H1 (cell line): ENCODE measurements at regions not wholly inside any gene's neighbourhood (a gene's known extent, or its start where the extent isn't known, plus 50 kb on each side); places are given as distances from the start of the nearest gene placed in this dataset.

Experiments
- CTCF ChIA-PET: fragments of 300-600 bp; sonication (Branson Sonifier 250); formaldehyde crosslinking; loops from one replicate; lab custom pipeline; 2021; ENCODE audit not compliant: partially characterized antibody; lab: Charles Lee
- POLR2A ChIA-PET: fragments of 300-600 bp; sonication (Branson Sonifier 250); formaldehyde crosslinking; loops from one replicate; lab custom pipeline; 2021; ENCODE audit warnings: inconsistent platforms; ENCODE audit not compliant: partially characterized antibody; lab: Charles Lee
- DNase-seq, 2 experiments: peaks; one replicate each; pipeline versions ENCODE4 v3.0.0 to v3.0.0-alpha.2; 2010 to 2022; ENCODE audit warnings: low spot score in 2 of 2, low read depth in 1 of 2, mixed read lengths in 1 of 2
- FAIRE-seq: peaks from 2 replicates; lab custom pipeline; 2011; peaks lifted over from hg19 to GRCh38; lab: Jason Lieb, UNC
- H2AFZ ChIP-seq: 2 replicates; pipeline ENCODE4 v1.8.1; 2012; ENCODE audit warnings: low read length, inconsistent platforms
- H2AK5ac ChIP-seq: 2 replicates; pipeline ENCODE4 v1.6.1; 2013; ENCODE audit warnings: low read depth, low read length
- H2BK120ac ChIP-seq: replicated peaks from 2 replicates; pipeline ENCODE3; 2013; ENCODE audit warnings: low read depth, low read length, inconsistent platforms
- H2BK12ac ChIP-seq: 2 replicates; pipeline ENCODE4 v1.6.1; 2013; ENCODE audit warnings: low read depth, low read length
- H2BK15ac ChIP-seq: 2 replicates; pipeline ENCODE4 v1.6.1; 2013; ENCODE audit warnings: low read length
- H2BK20ac ChIP-seq: 2 replicates; pipeline ENCODE4 v1.6.1; 2013; ENCODE audit warnings: low read length
- H2BK5ac ChIP-seq: 2 replicates; pipeline ENCODE4 v1.6.1; 2013; ENCODE audit warnings: low read depth, low read length
- H3K14ac ChIP-seq: 2 replicates; pipeline ENCODE4 v1.6.1; 2013; ENCODE audit warnings: inconsistent platforms; ENCODE audit not compliant: insufficient read length
- H3K18ac ChIP-seq: 2 replicates; pipeline ENCODE4 v1.6.1; 2013; ENCODE audit warnings: low read length; ENCODE audit errors: extremely low read depth
- H3K23ac ChIP-seq: 2 replicates; pipeline ENCODE4 v1.6.1; 2013; ENCODE audit warnings: inconsistent platforms; ENCODE audit not compliant: insufficient read length
- H3K23me2 ChIP-seq: 2 replicates; pipeline ENCODE4 v1.6.1; 2013; ENCODE audit warnings: low read depth, low read length
- H3K27ac ChIP-seq: 2 replicates; pipeline ENCODE4 v1.6.1; 2011; ENCODE audit warnings: low read depth, low read length, inconsistent platforms
- H3K27me3 ChIP-seq, 4 experiments: replicated peaks in 1 of 4; 1 replicate in 1 of 4; 2 replicates in 3 of 4; pipeline versions ENCODE4 v1.6.1 to v1.8.1; 2011 to 2013; ENCODE audit warnings: low read length in 3 of 4, mild to moderate bottlenecking in 3 of 4, inconsistent platforms in 2 of 4, mixed read lengths in 2 of 4, moderate library complexity in 1 of 4; ENCODE audit not compliant: control insufficient read depth in 3 of 4, insufficient read depth in 3 of 4; ENCODE audit errors: extremely low read depth in 1 of 4
- H3K36me3 ChIP-seq, 4 experiments: 2 replicates each; pipeline versions ENCODE4 v1.6.1 to v1.8.1; 2011 to 2013; ENCODE audit warnings: mild to moderate bottlenecking in 4 of 4, low read length in 3 of 4, moderate library complexity in 2 of 4, control low read depth in 1 of 4, inconsistent platforms in 1 of 4; ENCODE audit not compliant: insufficient read depth in 4 of 4, control insufficient read depth in 2 of 4
- H3K4ac ChIP-seq: replicated peaks from 2 replicates; pipeline ENCODE3; 2013; ENCODE audit warnings: low read length, low read depth, mixed read lengths, inconsistent platforms; ENCODE audit not compliant: insufficient read length
- H3K4me1 ChIP-seq, 4 experiments: replicated peaks in 1 of 4; 1 replicate in 1 of 4; 2 replicates in 3 of 4; pipeline versions ENCODE4 v1.6.1 to v1.8.1; 2011 to 2013; ENCODE audit warnings: low read length in 3 of 4, inconsistent platforms in 2 of 4, mixed read lengths in 1 of 4; ENCODE audit not compliant: insufficient read depth in 4 of 4, control insufficient read depth in 3 of 4
- H3K4me2 ChIP-seq, 2 experiments: 2 replicates each; pipeline versions ENCODE4 v1.6.1 to v1.8.1; 2011 to 2013; ENCODE audit warnings: low read depth in 2 of 2, low read length in 2 of 2, control low read depth in 1 of 2, inconsistent platforms in 1 of 2, mild to moderate bottlenecking in 1 of 2; ENCODE audit not compliant: insufficient read depth in 1 of 2
- H3K4me3 ChIP-seq, 4 experiments: fragments of 200-600, 300-600 bp in 1 of 4; sonication (generic), shearing (Covaris generic), sonication (Bioruptor Twin) in 1 of 4; 2 replicates each; pipeline versions ENCODE4 v1.5.1 to v1.8.1; 2011 to 2016; ENCODE audit warnings: low read length in 4 of 4, low read depth in 3 of 4, control low read depth in 2 of 4, inconsistent platforms in 2 of 4, mild to moderate bottlenecking in 2 of 4, mixed read lengths in 1 of 4, moderate library complexity in 1 of 4; ENCODE audit not compliant: insufficient read depth in 2 of 4; ENCODE audit errors: extremely low read depth in 1 of 4
- H3K56ac ChIP-seq: replicated peaks from 2 replicates; pipeline ENCODE3; 2013; ENCODE audit warnings: low read depth, mild to moderate bottlenecking, mixed read lengths, low read length, inconsistent platforms; ENCODE audit not compliant: insufficient read length
- H3K79me1 ChIP-seq: 2 replicates; pipeline ENCODE4 v1.6.1; 2013; ENCODE audit warnings: low read depth, low read length, control low read depth
- H3K79me2 ChIP-seq, 2 experiments: 2 replicates each; pipeline versions ENCODE4 v1.6.1 to v1.8.1; 2012 to 2013; ENCODE audit warnings: low read length in 2 of 2, mild to moderate bottlenecking in 2 of 2, inconsistent platforms in 1 of 2; ENCODE audit not compliant: insufficient read depth in 2 of 2, control insufficient read depth in 1 of 2
- H3K9ac ChIP-seq, 4 experiments: replicated peaks in 1 of 4; 1 replicate in 1 of 4; 2 replicates in 3 of 4; pipeline versions ENCODE4 v1.6.1 to v1.8.1; 2011 to 2013; ENCODE audit warnings: low read depth in 3 of 4, low read length in 3 of 4, control low read depth in 2 of 4, mild to moderate bottlenecking in 2 of 4, moderate library complexity in 2 of 4, inconsistent platforms in 1 of 4; ENCODE audit errors: extremely low read depth in 1 of 4
- H3K9me3 ChIP-seq, 2 experiments: 2 replicates each; pipeline versions ENCODE4 v1.6.1 to v1.8.1; 2012 to 2013; ENCODE audit warnings: mild to moderate bottlenecking in 2 of 2, moderate library complexity in 2 of 2, control low read depth in 1 of 2, inconsistent platforms in 1 of 2, low read depth in 1 of 2, low read length in 1 of 2, mixed read lengths in 1 of 2; ENCODE audit not compliant: insufficient read depth in 2 of 2
- H4K20me1 ChIP-seq, 2 experiments: replicated peaks in 1 of 2; 2 replicates each; pipeline versions ENCODE3 to v1.8.1; 2011 to 2013; ENCODE audit warnings: inconsistent platforms in 2 of 2, low read length in 2 of 2, mild to moderate bottlenecking in 1 of 2; ENCODE audit not compliant: insufficient read depth in 2 of 2, control insufficient read depth in 1 of 2
- H4K5ac ChIP-seq: 2 replicates; pipeline ENCODE4 v1.6.1; 2013; ENCODE audit warnings: low read length, low read depth, mixed read lengths, inconsistent platforms; ENCODE audit not compliant: insufficient read length
- H4K8ac ChIP-seq: 2 replicates; pipeline ENCODE4 v1.8.0; 2013; ENCODE audit warnings: mild to moderate bottlenecking, moderate library complexity, low read length, inconsistent platforms; ENCODE audit not compliant: insufficient read depth; ENCODE audit errors: extremely low read depth
- H4K91ac ChIP-seq: replicated peaks from 2 replicates; pipeline ENCODE3; 2013; ENCODE audit warnings: low read length, mixed read lengths, inconsistent platforms; ENCODE audit not compliant: insufficient read length
- ATF2 ChIP-seq: IDR thresholded peaks from 2 replicates; pipeline ENCODE4 v1.6.1; 2012; ENCODE audit warnings: low read length, inconsistent platforms
- BRCA1 ChIP-seq: IDR thresholded peaks from 2 replicates; pipeline ENCODE4 v1.6.1; 2012; ENCODE audit warnings: low read depth, low read length, improper control_type of control experiment
- CHD1 ChIP-seq: IDR thresholded peaks from 2 replicates; pipeline ENCODE4 v1.6.1; 2012; ENCODE audit warnings: low read depth, low read length, improper control_type of control experiment
- CTCF ChIP-seq, 3 experiments: IDR thresholded peaks; 1 replicate in 2 of 3; 2 replicates in 1 of 3; pipeline versions ENCODE4 v1.5.1 to v1.6.1; 2011; ENCODE audit warnings: low read length in 3 of 3, mild to moderate bottlenecking in 3 of 3, inconsistent platforms in 2 of 3, low read depth in 1 of 3, moderate library complexity in 1 of 3; ENCODE audit not compliant: insufficient read depth in 1 of 3; ENCODE audit errors: control extremely low read depth in 1 of 3
- JUN ChIP-seq: IDR thresholded peaks from 2 replicates; pipeline ENCODE4 v1.6.1; 2011; ENCODE audit warnings: low read depth, mild to moderate bottlenecking, improper control_type of control experiment, low read length
- MAFK ChIP-seq: IDR thresholded peaks from 2 replicates; pipeline ENCODE4 v1.6.1; 2012; ENCODE audit warnings: low read depth, mild to moderate bottlenecking, improper control_type of control experiment, low read length
- MAX ChIP-seq: IDR thresholded peaks from 2 replicates; pipeline ENCODE4 v1.6.1; 2012; ENCODE audit warnings: inconsistent platforms
- SIN3A ChIP-seq, 2 experiments: IDR thresholded peaks in 1 of 2; conservative IDR thresholded peaks in 1 of 2; 2 replicates each; pipeline ENCODE4 v1.6.1; 2011 to 2012; ENCODE audit warnings: low read length in 2 of 2, improper control_type of control experiment in 1 of 2, low read depth in 1 of 2, mild to moderate bottlenecking in 1 of 2
- SIX5 ChIP-seq: IDR thresholded peaks from 2 replicates; pipeline ENCODE4 v1.6.1; 2011; ENCODE audit warnings: mild to moderate bottlenecking, low read depth, low read length
- TCF12 ChIP-seq: IDR thresholded peaks from 2 replicates; pipeline ENCODE4 v1.6.1; 2011; ENCODE audit warnings: low read depth, mild to moderate bottlenecking, low read length

GRCh38 chr2:166651991-166652390 lies 157.9 kb upstream of the SCN7A start:
- Histone ChIP-seq H3K79me2 (no peaks in the 10 kb centered on the region), H2AFZ (no peak overlapping the region), H3K27me3 (no peaks in the 10 kb centered on the region), H3K23me2 (no peaks in the 10 kb centered on the region), H2BK5ac (no peak overlapping the region), H3K79me1 (no peaks in the 10 kb centered on the region), H3K27ac (no peak overlapping the region), H3K4me1 (no peaks in the 10 kb centered on the region), H3K4ac (no peak overlapping the region), H3K14ac (no peak overlapping the region), H4K5ac (no peak overlapping the region), H3K4me2 (no peak overlapping the region), H3K9me3 (no peaks in the 10 kb centered on the region), H2BK20ac (no peak overlapping the region), H4K8ac (no peak overlapping the region), H3K9ac (no peak overlapping the region), H4K20me1 (no peaks in the 10 kb centered on the region), H3K56ac (no peak overlapping the region), H2BK12ac (no peak overlapping the region), H3K4me3 (no peak overlapping the region), H2BK120ac (no peak overlapping the region), H2AK5ac (no peak overlapping the region), H3K36me3 (no peaks in the 10 kb centered on the region), H4K91ac (no peak overlapping the region), H2BK15ac (no peak overlapping the region), H3K18ac (no peak overlapping the region), H3K23ac (no peak overlapping the region)
- TF ChIP-seq SIN3A (conservative IDR thresholded peaks at IDR 0.05 in 1 of 2, IDR thresholded peaks at IDR 0.05 in 1 of 2; ENCODE audit: low read depth in 1 of 2, low read length in 2 of 2) (no peak), JUN (no peak), MAX (no peak), BRCA1 (no peak), MAFK (no peak), CHD1 (no peak), CTCF (IDR thresholded peaks at IDR 0.05; ENCODE audit: control extremely low read depth in 1 of 3, insufficient read depth in 1 of 3, low read depth in 1 of 3, low read length in 3 of 3) (no peak), SIX5 (no peak), ATF2 (no peak), TCF12 (no peak)
- ChIA-PET POLR2A (no interaction called here), CTCF (no interaction called here)
- FAIRE-seq (no peak), DNase-seq (no peak)
